A549 (cell line): ENCODE measurements at regions not wholly inside any gene's neighbourhood (a gene's known extent, or its start where the extent isn't known, plus 50 kb on each side); places are given as distances from the start of the nearest gene placed in this dataset.

ENCODE experiments used
- ATAC-seq, 2 experiments: fragments of 200-7000 bp in 1 of 2; fragments of >200 bp in 1 of 2; cut with Nextera tagmentation in 1 of 2; cut with Tn5 transposase in 1 of 2; 3 replicates each; pipeline versions ENCODE4 v1.8.0 to v1.9.1; 2018 to 2020; ENCODE audit warnings: mild to moderate bottlenecking in 1 of 2, moderate library complexity in 1 of 2
- CTCF ChIA-PET: fragments of 300-600 bp; sonication (Branson Sonifier 250); formaldehyde crosslinking; extraction: SDS; loops from one replicate; lab custom pipeline; 2021; ENCODE audit warnings: antibody characterized with exemption, inconsistent platforms; lab: Yijun Ruan, JAX
- POLR2A ChIA-PET: fragments of 350-600 bp; formaldehyde crosslinking; extraction: SDS; loops from one replicate; lab custom pipeline; 2021; ENCODE audit warnings: antibody characterized with exemption, inconsistent platforms; lab: Yijun Ruan, JAX
- DNase-seq, 2 experiments: peaks; one replicate each; pipeline versions ENCODE4 v3.0.0 to v3.0.0-alpha.2; 2011 to 2016; ENCODE audit warnings: low read depth in 1 of 2, low spot score in 1 of 2
- FAIRE-seq: peaks from 2 replicates; lab custom pipeline; 2011; peaks lifted over from hg19 to GRCh38; lab: Jason Lieb, UNC
- H3K27ac ChIP-seq, 2 experiments: fragments of >200 bp; sonication (Bioruptor Twin); formaldehyde crosslinking; 3 replicates each; pipeline ENCODE4 v1.5.1; 2016 to 2017
- H3K4me1 ChIP-seq: fragments of >200 bp; sonication (Bioruptor Twin); formaldehyde crosslinking; 3 replicates; pipeline ENCODE4 v1.6.1; 2016
- H3K4me2 ChIP-seq: fragments of >200 bp; sonication (Bioruptor Twin); formaldehyde crosslinking; 3 replicates; pipeline ENCODE4 v1.6.1; 2016
- H3K4me3 ChIP-seq: fragments of >200 bp; sonication (Bioruptor Twin); formaldehyde crosslinking; 3 replicates; pipeline ENCODE4 v1.5.1; 2016
- H3K9me3 ChIP-seq: fragments of >200 bp; sonication (Bioruptor Twin); formaldehyde crosslinking; 3 replicates; pipeline ENCODE4 v1.6.1; 2016
- BHLHE40 ChIP-seq: IDR thresholded peaks from 2 replicates; pipeline ENCODE4 v1.6.1; 2012; ENCODE audit warnings: low read depth, low read length, inconsistent platforms
- CBX2 ChIP-seq: fragments of 200-600 bp; sonication (generic); IDR thresholded peaks from 2 replicates; pipeline ENCODE4 v1.6.1; 2016; ENCODE audit warnings: low read depth, mild to moderate bottlenecking, borderline replicate concordance
- CHD2 ChIP-seq: fragments of 150-350 bp; IDR thresholded peaks from 2 replicates; pipeline ENCODE4 v1.6.1; 2014; ENCODE audit warnings: low read length; ENCODE audit not compliant: partially characterized antibody
- EHF ChIP-seq: fragments of 250-450 bp; sonication (Bioruptor Pico); IDR thresholded peaks from 2 replicates; pipeline ENCODE4 v1.5.0; 2020; ENCODE audit warnings: mild to moderate bottlenecking
- EHMT2 ChIP-seq: fragments of 200-600 bp; sonication (generic); IDR thresholded peaks from 2 replicates; pipeline ENCODE4 v1.6.1; 2016; ENCODE audit warnings: antibody characterized with exemption, low read depth, mild to moderate bottlenecking, moderate library complexity
- FOXS1 ChIP-seq: fragments of 250-450 bp; sonication (Bioruptor Pico); IDR thresholded peaks from 2 replicates; pipeline ENCODE4 v1.5.0; 2020; ENCODE audit warnings: mild to moderate bottlenecking, moderate library complexity
- HEYL ChIP-seq: fragments of 250-450 bp; sonication (Bioruptor Pico); IDR thresholded peaks from 2 replicates; pipeline ENCODE4 v1.8.0; 2021; ENCODE audit warnings: mild to moderate bottlenecking, moderate library complexity
- HOXB13 ChIP-seq: fragments of 250-450 bp; sonication (Bioruptor Pico); IDR thresholded peaks from 2 replicates; pipeline ENCODE4 v1.5.0; 2020; ENCODE audit warnings: low read depth, mild to moderate bottlenecking, moderate library complexity
- HOXB5 ChIP-seq: fragments of 250-450 bp; sonication (Bioruptor Pico); IDR thresholded peaks from 2 replicates; pipeline ENCODE4 v1.5.0; 2020; ENCODE audit warnings: mild to moderate bottlenecking, moderate library complexity
- MAFK ChIP-seq: fragments of 450-650 bp; IDR thresholded peaks from 2 replicates; pipeline ENCODE4 v1.6.1; 2014; ENCODE audit not compliant: partially characterized antibody
- NFE2L2 ChIP-seq: fragments of 150-350 bp; conservative IDR thresholded peaks from 2 replicates; pipeline ENCODE4 v1.6.1; 2014; ENCODE audit warnings: low read length
- NPAS2 ChIP-seq: fragments of 250-450 bp; sonication (Bioruptor Pico); IDR thresholded peaks from 2 replicates; pipeline ENCODE4 v1.8.0; 2022; ENCODE audit warnings: mild to moderate bottlenecking, moderate library complexity, borderline replicate concordance
- PHF8 ChIP-seq: fragments of 200-600 bp; sonication (generic); IDR thresholded peaks from 2 replicates; pipeline ENCODE4 v1.6.1; 2016; ENCODE audit warnings: low read depth, mild to moderate bottlenecking, antibody characterized with exemption, moderate library complexity, borderline replicate concordance
- RAD21 ChIP-seq, 2 experiments: fragments of >200 bp in 1 of 2; sonication (Bioruptor Twin) in 1 of 2; formaldehyde crosslinking in 1 of 2; IDR thresholded peaks in 1 of 2; conservative IDR thresholded peaks in 1 of 2; 2 replicates in 1 of 2; 3 replicates in 1 of 2; pipeline ENCODE4 v1.6.1; 2012 to 2018; ENCODE audit warnings: inconsistent platforms in 1 of 2
- ZSCAN20 ChIP-seq: fragments of 250-450 bp; sonication (Bioruptor Pico); IDR thresholded peaks from 2 replicates; pipeline ENCODE4 v1.8.0; 2022; ENCODE audit warnings: mild to moderate bottlenecking, moderate library complexity
- WGBS: methylation state at CpG from one replicate; pipeline ENCODE4 v1.1.6; 2017; ENCODE audit errors: missing lambda C conversion rate; 5-methylcytosine and 5-hydroxymethylcytosine counted together
- TF ChIP-seq, protein P1 (sequence below): fragments of >200 bp; sonication (Bioruptor Twin); formaldehyde crosslinking; IDR thresholded peaks from 3 replicates; pipeline ENCODE4 v1.5.1; 2016
- TF ChIP-seq, protein P2 (sequence below): fragments of 250-450 bp; sonication (Bioruptor Pico); IDR thresholded peaks from 2 replicates; pipeline ENCODE4 v1.5.0; 2021; ENCODE audit warnings: mild to moderate bottlenecking, moderate library complexity, borderline replicate concordance
- TF ChIP-seq, protein P3 (sequence below): IDR thresholded peaks from 2 replicates; pipeline ENCODE4 v1.6.1; 2012

DNA sequence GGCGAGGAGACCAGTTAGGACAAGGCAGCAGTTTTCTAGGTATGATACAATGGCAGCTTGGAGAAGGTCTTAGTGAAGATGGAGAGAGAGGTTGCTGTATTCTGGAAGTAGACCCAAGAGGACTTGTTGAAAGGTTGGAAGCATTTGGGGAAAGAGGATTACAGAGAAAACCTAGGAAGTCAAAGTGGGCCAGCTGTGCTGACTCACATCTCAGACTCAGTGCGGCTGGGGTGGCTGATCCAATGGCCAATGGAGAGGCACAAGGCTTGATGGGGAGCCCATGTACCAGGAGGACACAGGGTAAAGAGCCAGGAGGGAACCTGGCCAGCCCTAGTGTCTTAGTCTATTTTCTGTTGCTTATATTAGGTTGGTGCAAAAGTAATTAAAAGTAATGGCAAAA, 194.5 kb upstream of the GALNT17 start:
- WGBS = 14% methylated on average over 2 of the region's 2 CpGs
- no peak for FAIRE-seq
- Histone ChIP-seq H3K4me1 (no peaks in the 10 kb centered on the region), H3K4me2 (no peak overlapping the region), H3K27ac (no peak overlapping the region), H3K9me3 (no peaks in the 10 kb centered on the region), H3K4me3 (no peak overlapping the region)
- CTCF ChIA-PET = interaction anchor here (1.0 kb wide), 1 partner anchor 9 kb away, joined by 3 read pairs; no protein-coding TSS in a partner anchor
- no peak for ATAC-seq
- POLR2A ChIA-PET = no interaction called here
- DNase-seq = no peak
- no peak for TF ChIP-seq EHF
- no peak for TF ChIP-seq NPAS2

DNA sequence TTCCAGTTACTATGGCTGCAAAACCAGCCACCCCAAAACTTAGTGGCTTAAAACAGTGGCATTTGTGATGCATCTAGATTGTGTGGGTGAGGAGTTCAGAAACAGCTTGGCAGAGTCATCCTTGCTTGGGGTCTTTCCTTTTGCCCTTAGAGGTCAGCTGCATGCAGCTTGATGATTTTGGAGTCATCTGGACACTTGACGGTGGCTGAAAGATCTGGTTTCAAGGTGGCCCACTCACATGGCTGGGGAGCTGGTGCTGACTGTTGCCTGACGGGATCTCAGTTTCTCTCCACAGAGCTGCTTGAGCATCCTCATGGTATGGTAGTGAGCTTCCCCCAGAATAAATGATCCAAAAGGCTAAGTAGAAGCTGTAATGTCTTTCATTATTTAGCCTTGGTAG, 191.3 kb upstream of the GALNT17 start:
- FAIRE-seq (no peak), ATAC-seq (no peak), DNase-seq (no peak)
- TF ChIP-seq MAFK (no peak), NFE2L2 (no peak)
- Histone ChIP-seq H3K27ac (no peak overlapping the region), H3K4me2 (no peak overlapping the region), H3K9me3 (no peaks in the 10 kb centered on the region), H3K4me3 (no peak overlapping the region), H3K4me1 (no peaks in the 10 kb centered on the region)
- ChIA-PET POLR2A (no interaction called here), CTCF (interaction anchor here (0.6 kb wide), 1 partner anchor 98 kb away, joined by 3 read pairs; no protein-coding TSS in a partner anchor)
- WGBS = 19% methylated on average over 2 of the region's 2 CpGs

DNA sequence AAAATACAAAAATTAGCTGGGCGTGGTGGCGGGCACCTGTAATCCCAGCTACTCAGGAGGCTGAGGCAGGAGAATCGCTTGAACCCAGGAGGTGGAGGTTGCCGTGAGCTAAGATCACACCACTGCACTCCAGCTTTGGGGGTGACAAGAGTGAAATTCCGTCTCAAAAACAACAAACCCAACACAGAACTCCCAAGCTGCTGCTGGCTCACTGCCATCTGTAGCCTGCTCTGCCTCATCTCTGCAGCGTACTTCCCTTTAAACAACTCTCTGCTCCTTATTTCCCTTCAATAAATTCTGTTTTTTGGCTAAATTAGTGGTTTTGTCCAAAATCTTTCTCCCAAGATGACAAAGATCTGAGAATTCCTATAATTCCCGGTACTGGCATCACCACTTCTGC, 189.2 kb upstream of the GALNT17 start:
- TF ChIP-seq BHLHE40 (no peak), EHMT2 (no peak), PHF8 (no peak), CHD2 (no peak), NFE2L2 (no peak), FOXS1 (CRISPR knock-in tag) (no peak), HOXB5 (CRISPR knock-in tag) (no peak), RAD21 (conservative IDR thresholded peaks at IDR 0.05 in 1 of 2, IDR thresholded peaks at IDR 0.05 in 1 of 2) (no peak), CBX2 (no peak), HEYL (CRISPR knock-in tag) (no peak), HOXB13 (CRISPR knock-in tag) (no peak)
- TF ChIP-seq, protein P1, sequence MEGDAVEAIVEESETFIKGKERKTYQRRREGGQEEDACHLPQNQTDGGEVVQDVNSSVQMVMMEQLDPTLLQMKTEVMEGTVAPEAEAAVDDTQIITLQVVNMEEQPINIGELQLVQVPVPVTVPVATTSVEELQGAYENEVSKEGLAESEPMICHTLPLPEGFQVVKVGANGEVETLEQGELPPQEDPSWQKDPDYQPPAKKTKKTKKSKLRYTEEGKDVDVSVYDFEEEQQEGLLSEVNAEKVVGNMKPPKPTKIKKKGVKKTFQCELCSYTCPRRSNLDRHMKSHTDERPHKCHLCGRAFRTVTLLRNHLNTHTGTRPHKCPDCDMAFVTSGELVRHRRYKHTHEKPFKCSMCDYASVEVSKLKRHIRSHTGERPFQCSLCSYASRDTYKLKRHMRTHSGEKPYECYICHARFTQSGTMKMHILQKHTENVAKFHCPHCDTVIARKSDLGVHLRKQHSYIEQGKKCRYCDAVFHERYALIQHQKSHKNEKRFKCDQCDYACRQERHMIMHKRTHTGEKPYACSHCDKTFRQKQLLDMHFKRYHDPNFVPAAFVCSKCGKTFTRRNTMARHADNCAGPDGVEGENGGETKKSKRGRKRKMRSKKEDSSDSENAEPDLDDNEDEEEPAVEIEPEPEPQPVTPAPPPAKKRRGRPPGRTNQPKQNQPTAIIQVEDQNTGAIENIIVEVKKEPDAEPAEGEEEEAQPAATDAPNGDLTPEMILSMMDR = no peak
- TF ChIP-seq, protein P2, sequence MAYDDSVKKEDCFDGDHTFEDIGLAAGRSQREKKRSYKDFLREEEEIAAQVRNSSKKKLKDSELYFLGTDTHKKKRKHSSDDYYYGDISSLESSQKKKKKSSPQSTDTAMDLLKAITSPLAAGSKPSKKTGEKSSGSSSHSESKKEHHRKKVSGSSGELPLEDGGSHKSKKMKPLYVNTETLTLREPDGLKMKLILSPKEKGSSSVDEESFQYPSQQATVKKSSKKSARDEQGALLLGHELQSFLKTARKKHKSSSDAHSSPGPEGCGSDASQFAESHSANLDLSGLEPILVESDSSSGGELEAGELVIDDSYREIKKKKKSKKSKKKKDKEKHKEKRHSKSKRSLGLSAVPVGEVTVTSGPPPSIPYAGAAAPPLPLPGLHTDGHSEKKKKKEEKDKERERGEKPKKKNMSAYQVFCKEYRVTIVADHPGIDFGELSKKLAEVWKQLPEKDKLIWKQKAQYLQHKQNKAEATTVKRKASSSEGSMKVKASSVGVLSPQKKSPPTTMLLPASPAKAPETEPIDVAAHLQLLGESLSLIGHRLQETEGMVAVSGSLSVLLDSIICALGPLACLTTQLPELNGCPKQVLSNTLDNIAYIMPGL (CRISPR knock-in tag) = no peak
- TF ChIP-seq, protein P3, sequence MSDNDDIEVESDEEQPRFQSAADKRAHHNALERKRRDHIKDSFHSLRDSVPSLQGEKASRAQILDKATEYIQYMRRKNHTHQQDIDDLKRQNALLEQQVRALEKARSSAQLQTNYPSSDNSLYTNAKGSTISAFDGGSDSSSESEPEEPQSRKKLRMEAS = no peak
- Histone ChIP-seq H3K9me3 (no peaks in the 10 kb centered on the region), H3K4me3 (no peak overlapping the region), H3K4me1 (no peaks in the 10 kb centered on the region), H3K4me2 (no peak overlapping the region), H3K27ac (no peak overlapping the region)
- POLR2A ChIA-PET = no interaction called here
- no peak for DNase-seq
- FAIRE-seq = no peak
- WGBS = 43% methylated on average over 7 of the region's 7 CpGs
- CTCF ChIA-PET = interaction anchor here (0.6 to 1.3 kb wide), 2 partner anchors 20 to 790 kb away, joined by 3 to 5 read pairs; no protein-coding TSS in a partner anchor
- ATAC-seq = no peak

DNA sequence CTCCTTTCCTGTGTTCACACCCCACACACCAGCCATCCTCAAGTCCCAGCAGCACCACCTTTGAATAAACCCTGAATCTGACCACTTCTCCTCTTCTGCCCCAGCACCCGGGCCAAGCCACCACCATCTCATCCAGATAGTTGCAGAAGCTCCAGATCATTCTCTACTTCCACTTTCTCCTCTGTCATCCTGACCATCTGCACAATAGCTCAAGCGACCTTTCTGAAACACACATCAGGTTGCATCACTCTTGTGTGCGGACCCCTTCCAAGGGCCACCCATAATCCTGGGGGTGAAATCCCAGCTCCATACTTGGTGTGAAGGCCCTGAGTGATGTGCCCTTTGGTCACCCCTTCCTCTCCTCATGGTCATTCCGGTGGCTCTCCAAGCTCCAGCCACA, 187.4 kb upstream of the GALNT17 start:
- 2% methylated on average over 4 of the region's 4 CpGs for whole genome bisulfite sequencing
- CTCF ChIA-PET = no interaction called here
- POLR2A ChIA-PET = no interaction called here
- no peaks in the 10 kb centered on the region for H3K4me1 ChIP-seq
- DNase-seq = no peak
- no peaks in the 10 kb centered on the region; the same call in 2 of the 3 replicates for H3K9me3 ChIP-seq
- H3K27ac ChIP-seq = no peak overlapping the region
- no peak for ATAC-seq
- FAIRE-seq = no peak
- TF ChIP-seq PHF8 = no peak
- no peak for TF ChIP-seq NPAS2
- no peak for TF ChIP-seq EHF
- no peak for TF ChIP-seq ZSCAN20 (CRISPR knock-in tag)
- TF ChIP-seq RAD21 (conservative IDR thresholded peaks at IDR 0.05 in 1 of 2, IDR thresholded peaks at IDR 0.05 in 1 of 2) = no peak
- no peak overlapping the region for H3K4me3 ChIP-seq
- no peak overlapping the region for H3K4me2 ChIP-seq
